Astrocyte (in vitro differentiated cells and primary cell): ENCODE measurements at regions not wholly inside any gene's neighbourhood (a gene's known extent, or its start where the extent isn't known, plus 50 kb on each side); places are given as distances from the start of the nearest gene placed in this dataset.

ENCODE experiments used
- DNase-seq: peaks from one replicate; pipeline ENCODE4 v3.0.0-alpha.2; 2010; ENCODE audit warnings: low read depth
- FAIRE-seq: peaks from 2 replicates; lab custom pipeline; 2011; peaks lifted over from hg19 to GRCh38; lab: Jason Lieb, UNC
- H2AFZ ChIP-seq: 2 replicates; pipeline ENCODE4 v1.6.0; 2012; ENCODE audit warnings: low read depth, low read length, inconsistent platforms
- H3K27ac ChIP-seq: 2 replicates; pipeline ENCODE4 v1.5.1; 2011; ENCODE audit warnings: low read depth, low read length, inconsistent platforms
- H3K27me3 ChIP-seq: 2 replicates; pipeline ENCODE4 v1.6.0; 2011; ENCODE audit warnings: low read length, inconsistent platforms; ENCODE audit not compliant: insufficient read depth
- H3K36me3 ChIP-seq: 2 replicates; pipeline ENCODE4 v1.5.1; 2011; ENCODE audit warnings: low read length, inconsistent platforms; ENCODE audit not compliant: insufficient read depth
- H3K4me1 ChIP-seq: 2 replicates; pipeline ENCODE4 v1.5.1; 2011; ENCODE audit warnings: low read length, inconsistent platforms; ENCODE audit not compliant: insufficient read depth
- H3K4me2 ChIP-seq: 2 replicates; pipeline ENCODE4 v1.6.0; 2012; ENCODE audit warnings: low read length, inconsistent platforms
- H3K4me3 ChIP-seq: 2 replicates; pipeline ENCODE4 v1.5.1; 2011; ENCODE audit warnings: low read depth, mild to moderate bottlenecking, low read length, inconsistent platforms; ENCODE audit not compliant: insufficient read depth
- H3K79me2 ChIP-seq: 2 replicates; pipeline ENCODE4 v1.6.0; 2012; ENCODE audit warnings: mild to moderate bottlenecking, low read length, inconsistent platforms; ENCODE audit not compliant: insufficient read depth
- H3K9ac ChIP-seq: 2 replicates; pipeline ENCODE4 v1.6.0; 2012; ENCODE audit warnings: mild to moderate bottlenecking, low read length, inconsistent platforms
- H3K9me3 ChIP-seq: 2 replicates; pipeline ENCODE4 v1.5.1; 2012; ENCODE audit warnings: low read depth, mild to moderate bottlenecking, low read length, inconsistent platforms; ENCODE audit not compliant: insufficient read depth
- H4K20me1 ChIP-seq: 2 replicates; pipeline ENCODE4 v1.6.0; 2012; ENCODE audit warnings: low read length, inconsistent platforms; ENCODE audit not compliant: insufficient read depth
- H3K27ac Mint-ChIP-seq: one replicate; pipeline ENCODE4 v1.8.0; 2021; ENCODE audit warnings: mild to moderate bottlenecking, mixed read lengths; ENCODE audit not compliant: unreplicated experiment
- H3K27me3 Mint-ChIP-seq: one replicate; pipeline ENCODE4 v1.8.0; 2021; ENCODE audit warnings: low read depth, mixed read lengths; ENCODE audit not compliant: unreplicated experiment
- H3K36me3 Mint-ChIP-seq: one replicate; pipeline ENCODE4 v1.8.0; 2021; ENCODE audit warnings: low read depth, mixed read lengths; ENCODE audit not compliant: unreplicated experiment
- H3K4me1 Mint-ChIP-seq: one replicate; pipeline ENCODE4 v1.8.0; 2021; ENCODE audit warnings: low read depth, mixed read lengths; ENCODE audit not compliant: unreplicated experiment
- H3K4me3 Mint-ChIP-seq: one replicate; pipeline ENCODE4 v1.8.0; 2021; ENCODE audit warnings: mild to moderate bottlenecking, moderate library complexity, mixed read lengths; ENCODE audit not compliant: unreplicated experiment
- H3K9me3 Mint-ChIP-seq: one replicate; pipeline ENCODE4 v1.8.0; 2021; ENCODE audit warnings: mild to moderate bottlenecking, mixed read lengths; ENCODE audit not compliant: unreplicated experiment
- EZH2 ChIP-seq: IDR thresholded peaks from 2 replicates; pipeline ENCODE4 v1.6.1; 2012; ENCODE audit warnings: mild to moderate bottlenecking, low read length, inconsistent platforms; ENCODE audit not compliant: insufficient read depth
- TF ChIP-seq, protein P1 (sequence below): IDR thresholded peaks from 2 replicates; pipeline ENCODE4 v1.5.1; 2011; ENCODE audit warnings: low read depth, mild to moderate bottlenecking, inconsistent platforms, low read length, moderate library complexity; ENCODE audit not compliant: insufficient read depth

DNA sequence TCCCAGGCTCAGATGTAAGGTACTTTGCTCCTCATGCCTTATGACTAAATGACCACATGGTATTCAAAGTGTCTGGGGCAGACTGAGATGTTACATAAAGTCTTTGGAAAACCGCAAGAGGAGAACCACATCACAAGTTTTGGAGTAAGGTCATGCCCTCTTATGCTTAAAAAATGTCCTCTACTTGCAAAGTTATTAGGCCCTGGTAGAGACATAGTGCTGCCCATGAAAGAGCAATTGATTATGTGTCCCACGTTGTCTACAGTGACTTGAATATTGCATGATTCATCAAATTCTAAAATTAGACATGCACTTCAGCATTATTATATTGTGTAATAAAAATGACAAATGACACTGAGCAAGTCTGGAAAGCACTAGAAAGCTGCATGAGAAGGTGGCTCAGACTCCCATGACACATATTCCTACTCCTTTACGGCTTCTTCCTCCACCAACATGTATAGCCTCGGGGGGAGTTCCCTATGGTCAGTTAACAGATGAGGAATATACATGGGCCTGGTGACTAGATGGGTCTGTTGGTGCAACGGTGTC lies 602.6 kb upstream of the VRK2 start:
- DNase-seq, result peak; percentile 63
- no peak for FAIRE-seq
- Mint-ChIP-seq H3K9me3 (no peaks in the 10 kb centered on the region), H3K27ac (peak overlapping the region; percentile 98), H3K4me1 (peaks cover 25% of the 10 kb centered on the region), H3K36me3 (no peaks in the 10 kb centered on the region), H3K4me3 (no peak overlapping the region), H3K27me3 (no peaks in the 10 kb centered on the region)
- Histone ChIP-seq H4K20me1 (no peaks in the 10 kb centered on the region), H3K27ac (no peak overlapping the region), H3K27me3 (no peaks in the 10 kb centered on the region), H3K4me3 (no peak overlapping the region), H3K9me3 (no peaks in the 10 kb centered on the region), H3K4me2 (no peak overlapping the region), H3K4me1 (no peaks in the 10 kb centered on the region), H3K9ac (no peak overlapping the region), H2AFZ (no peak overlapping the region), H3K79me2 (no peaks in the 10 kb centered on the region), H3K36me3 (no peaks in the 10 kb centered on the region)
- TF ChIP-seq EZH2, result no peak
- TF ChIP-seq, protein P1, sequence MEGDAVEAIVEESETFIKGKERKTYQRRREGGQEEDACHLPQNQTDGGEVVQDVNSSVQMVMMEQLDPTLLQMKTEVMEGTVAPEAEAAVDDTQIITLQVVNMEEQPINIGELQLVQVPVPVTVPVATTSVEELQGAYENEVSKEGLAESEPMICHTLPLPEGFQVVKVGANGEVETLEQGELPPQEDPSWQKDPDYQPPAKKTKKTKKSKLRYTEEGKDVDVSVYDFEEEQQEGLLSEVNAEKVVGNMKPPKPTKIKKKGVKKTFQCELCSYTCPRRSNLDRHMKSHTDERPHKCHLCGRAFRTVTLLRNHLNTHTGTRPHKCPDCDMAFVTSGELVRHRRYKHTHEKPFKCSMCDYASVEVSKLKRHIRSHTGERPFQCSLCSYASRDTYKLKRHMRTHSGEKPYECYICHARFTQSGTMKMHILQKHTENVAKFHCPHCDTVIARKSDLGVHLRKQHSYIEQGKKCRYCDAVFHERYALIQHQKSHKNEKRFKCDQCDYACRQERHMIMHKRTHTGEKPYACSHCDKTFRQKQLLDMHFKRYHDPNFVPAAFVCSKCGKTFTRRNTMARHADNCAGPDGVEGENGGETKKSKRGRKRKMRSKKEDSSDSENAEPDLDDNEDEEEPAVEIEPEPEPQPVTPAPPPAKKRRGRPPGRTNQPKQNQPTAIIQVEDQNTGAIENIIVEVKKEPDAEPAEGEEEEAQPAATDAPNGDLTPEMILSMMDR, result no peak

DNA sequence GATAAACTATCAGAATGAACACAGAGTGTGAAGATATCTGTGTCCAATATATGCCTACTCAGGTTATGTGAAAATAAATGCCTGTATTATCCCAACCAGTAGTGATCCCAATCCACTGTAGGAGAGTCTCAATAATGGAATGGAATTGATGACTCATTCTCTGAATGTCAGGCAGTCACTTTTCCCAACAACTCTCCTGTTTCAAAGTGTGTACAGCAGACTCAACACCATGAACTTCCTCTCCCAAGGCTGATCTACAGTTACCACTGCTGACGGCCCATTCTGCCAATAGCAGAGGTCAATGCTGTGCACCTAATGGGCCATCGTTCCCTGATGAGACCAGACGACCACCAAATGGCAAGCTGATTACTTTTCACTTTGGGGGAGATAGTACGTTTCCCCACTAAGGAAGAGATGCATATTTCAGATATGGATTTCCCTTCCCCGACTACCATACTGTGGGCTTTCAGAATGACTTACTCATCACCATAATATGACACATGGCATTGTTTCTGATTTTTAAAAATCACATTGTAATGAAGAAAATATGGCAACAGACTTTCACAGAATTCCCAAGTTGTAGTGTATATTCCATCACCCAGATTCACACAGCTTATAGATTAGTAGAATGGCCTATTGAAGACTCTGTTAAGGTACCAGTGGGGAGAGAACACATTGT lies 601.7 kb upstream of the VRK2 start:
- no peak for FAIRE-seq

More for the DNA sequence above, 601.7 kb upstream of the VRK2 start:
- Histone ChIP-seq H3K27me3 (no peaks in the 10 kb centered on the region), H4K20me1 (no peaks in the 10 kb centered on the region), H3K4me3 (no peak overlapping the region), H3K79me2 (no peaks in the 10 kb centered on the region), H3K9ac (no peak overlapping the region), H2AFZ (no peak overlapping the region), H3K4me2 (no peak overlapping the region), H3K4me1 (no peaks in the 10 kb centered on the region), H3K36me3 (no peaks in the 10 kb centered on the region), H3K9me3 (no peaks in the 10 kb centered on the region), H3K27ac (no peak overlapping the region)
- peak; percentile 13 for DNase-seq
- Mint-ChIP-seq H3K27ac (peak overlapping the region; percentile 98), H3K9me3 (no peaks in the 10 kb centered on the region), H3K27me3 (no peaks in the 10 kb centered on the region), H3K36me3 (no peaks in the 10 kb centered on the region), H3K4me3 (no peak overlapping the region), H3K4me1 (peaks cover 25% of the 10 kb centered on the region)
- TF ChIP-seq, protein P1, result no peak
- TF ChIP-seq EZH2, result no peak
